HG03196 (cell line): ENCODE measurements at regions not wholly inside any gene's neighbourhood (a gene's known extent, or its start where the extent isn't known, plus 50 kb on each side); places are given as distances from the start of the nearest gene placed in this dataset.
"Not testable (repeated sequence)": the region's sequence is repeated elsewhere in the genome, so short reads cannot be mapped to it uniquely, and the experiment has no call there.

Source experiments
- ATAC-seq: cut with Tn5 transposase; IDR thresholded peaks from one replicate; pipeline ENCODE4 v1.9.1; 2021; ENCODE audit not compliant: unreplicated experiment

GRCh38 chr14:105707099-105707498, 180.7 kb downstream of the TMEM121 start:
- ATAC-seq = not testable (repeated sequence)

GRCh38 chr14:105707723-105708151, 181.4 kb downstream of the TMEM121 start:
- ATAC-seq = not testable (repeated sequence)

- not testable (repeated sequence) for ATAC-seq
Measured at GRCh38 chr14:105708251-105709134, 182.1 kb downstream of the TMEM121 start.

GRCh38 chr14:105709281-105710118, 183.1 kb downstream of the TMEM121 start:
- no peak for ATAC-seq

- ATAC-seq = no peak
Measured at GRCh38 chr14:105710119-105711043, 184.0 kb downstream of the TMEM121 start.

- ATAC-seq = no peak
Measured at GRCh38 chr14:105711044-105711620, 184.7 kb downstream of the TMEM121 start.

GRCh38 chr14:105711841-105712460, 185.6 kb downstream of the TMEM121 start:
- ATAC-seq = no peak

- not testable (repeated sequence) for ATAC-seq
Measured at GRCh38 chr14:105712670-105713069, 186.3 kb downstream of the TMEM121 start.

- not testable (repeated sequence) for ATAC-seq
Measured at GRCh38 chr14:105713160-105713559, 186.8 kb downstream of the TMEM121 start.

GRCh38 chr14:105713836-105714235, 187.5 kb downstream of the TMEM121 start:
- not testable (repeated sequence) for ATAC-seq

GRCh38 chr14:105718787-105719186, 192.4 kb downstream of the TMEM121 start:
- not testable (repeated sequence) for ATAC-seq

- ATAC-seq = not testable (repeated sequence)
Measured at GRCh38 chr14:105720106-105720505, 193.7 kb downstream of the TMEM121 start.

GRCh38 chr14:105720852-105721601, 194.6 kb downstream of the TMEM121 start:
- ATAC-seq = not testable (repeated sequence)

GRCh38 chr14:105721602-105721970, 195.2 kb downstream of the TMEM121 start:
- ATAC-seq = not testable (repeated sequence)

- ATAC-seq = not testable (repeated sequence)
Measured at GRCh38 chr14:105721996-105722709, 195.8 kb downstream of the TMEM121 start.

- not testable (repeated sequence) for ATAC-seq
Measured at GRCh38 chr14:105723271-105723670, 196.9 kb downstream of the TMEM121 start.

- ATAC-seq = not testable (repeated sequence)
Measured at GRCh38 chr14:105723776-105724175, 197.4 kb downstream of the TMEM121 start.

- not testable (repeated sequence) for ATAC-seq
Measured at GRCh38 chr14:105729825-105730368, 203.5 kb downstream of the TMEM121 start.
